Stimulated activated CD4-positive, alpha-beta T cell treated with anti-CD3 and anti-CD28 coated beads, Interleukin-15, amount 100 ng/mL, for 1 hour (primary cell): ENCODE measurements at regions not wholly inside any gene's neighbourhood (a gene's known extent, or its start where the extent isn't known, plus 50 kb on each side); places are given as distances from the start of the nearest gene placed in this dataset.

Experiments used
- DNase-seq, 2 donors: peaks; one replicate each; pipeline ENCODE4 v3.0.0-alpha.2; 2020; ENCODE audit warnings: low read depth in 1 of 2, low spot score in 1 of 2

GRCh38 chr1:112788054-112788453, 72.9 kb upstream of the PPM1J start:
- DNase-seq: no peak

DNA sequence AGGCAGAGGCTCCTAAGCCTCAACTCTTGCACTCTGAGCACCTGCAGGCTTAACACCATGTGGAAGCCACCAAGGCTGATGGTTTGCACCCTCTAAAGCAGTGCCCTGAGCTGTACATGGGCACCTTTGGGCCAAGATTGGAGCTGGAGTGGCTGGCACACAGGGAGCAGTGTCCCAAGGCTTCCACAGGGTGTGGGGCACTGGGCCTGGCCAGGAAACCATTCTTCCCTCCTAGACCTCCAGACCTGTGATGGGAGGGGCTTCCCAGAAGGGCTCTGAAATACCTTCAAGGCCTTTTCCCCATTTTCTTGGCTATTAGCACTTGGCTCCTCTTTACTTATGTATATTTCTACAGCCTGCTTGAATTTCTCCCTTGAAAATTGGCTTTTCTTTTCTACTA, 67.9 kb upstream of the PPM1J start:
- no peak for DNase-seq

DNA sequence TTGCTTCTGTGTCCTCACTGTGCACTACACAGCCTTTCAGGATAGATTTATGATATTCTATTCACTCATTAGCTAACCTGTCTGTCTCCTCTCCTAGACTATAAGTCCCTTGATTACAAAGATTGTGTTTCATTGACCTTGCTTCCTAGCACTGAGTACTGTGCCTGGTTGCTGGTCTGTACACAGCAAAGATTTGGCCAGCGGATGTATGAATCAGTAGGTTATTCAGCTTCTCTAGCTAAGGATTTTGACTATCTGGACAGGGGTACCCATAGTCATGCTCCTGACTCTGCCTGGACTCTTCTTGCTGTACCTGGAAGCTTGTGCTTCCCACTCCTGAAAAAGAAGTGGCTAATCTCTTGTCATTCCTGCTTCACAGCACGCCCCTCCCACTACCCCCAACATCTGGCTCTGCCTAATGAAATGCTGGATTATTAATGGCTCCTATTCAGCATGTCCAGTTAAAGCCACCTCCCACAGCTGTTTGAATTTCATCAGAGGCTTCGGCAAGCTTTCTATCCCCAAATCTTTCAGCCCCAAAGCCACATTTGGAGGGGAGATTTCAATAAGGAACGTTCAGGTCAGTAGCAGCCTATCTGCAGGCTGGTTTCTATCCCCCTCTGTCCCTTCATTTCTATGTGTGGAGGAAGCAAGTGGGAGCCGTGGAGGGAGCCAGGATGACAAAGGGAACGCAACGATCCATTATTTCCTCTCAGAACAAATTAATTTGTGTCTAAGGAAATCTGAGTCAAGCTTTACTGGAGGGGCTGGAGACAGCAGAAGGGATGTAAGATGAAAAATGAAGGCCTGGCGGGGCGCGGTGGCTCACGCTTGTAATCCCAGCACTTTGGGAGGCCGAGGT, 64.8 kb upstream of the PPM1J start:
- no peak for DNase-seq

DNA sequence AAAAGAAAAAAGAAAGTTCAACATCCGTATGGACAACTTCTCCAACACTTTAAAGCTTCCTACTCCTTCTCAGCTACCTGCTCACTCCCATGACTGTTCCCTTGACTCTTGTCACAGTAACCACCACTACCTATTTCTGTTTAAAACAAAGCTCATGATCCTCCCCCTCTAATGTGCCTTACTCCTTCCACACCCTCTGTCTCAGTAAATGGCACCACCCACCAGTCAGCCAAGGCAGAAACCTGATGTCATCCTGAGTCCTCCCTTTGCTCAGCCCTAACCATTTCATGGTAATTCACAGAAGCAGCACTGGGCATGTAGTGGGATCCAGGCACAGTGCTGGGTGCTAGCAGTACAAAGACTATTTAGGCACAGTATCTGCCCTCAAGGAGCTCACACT, 63.0 kb upstream of the PPM1J start:
- DNase-seq: no peak

- no peak for DNase-seq
Observed at GRCh38 chr1:112776688-112777087, 61.6 kb upstream of the PPM1J start.

DNA sequence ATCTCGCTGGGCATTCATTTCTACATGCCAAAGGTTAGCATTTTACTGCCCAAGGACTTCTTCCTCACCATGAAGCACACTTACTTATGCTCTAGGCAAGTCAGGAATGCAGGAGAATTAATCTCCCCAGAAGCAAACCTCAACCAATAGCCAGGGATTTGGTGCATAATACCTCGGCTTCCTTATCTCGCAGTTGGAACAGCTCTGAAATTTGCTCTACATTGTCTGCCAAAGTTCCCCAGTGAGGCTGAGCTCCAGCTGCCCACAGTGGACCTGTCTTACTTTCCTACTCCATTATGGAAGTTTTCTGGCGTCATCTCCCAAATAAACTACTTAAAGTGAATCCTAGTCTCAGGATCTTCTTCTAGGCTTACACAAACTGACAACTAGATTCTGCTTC, 57.6 kb upstream of the PPM1J start:
- DNase-seq: no peak

DNA sequence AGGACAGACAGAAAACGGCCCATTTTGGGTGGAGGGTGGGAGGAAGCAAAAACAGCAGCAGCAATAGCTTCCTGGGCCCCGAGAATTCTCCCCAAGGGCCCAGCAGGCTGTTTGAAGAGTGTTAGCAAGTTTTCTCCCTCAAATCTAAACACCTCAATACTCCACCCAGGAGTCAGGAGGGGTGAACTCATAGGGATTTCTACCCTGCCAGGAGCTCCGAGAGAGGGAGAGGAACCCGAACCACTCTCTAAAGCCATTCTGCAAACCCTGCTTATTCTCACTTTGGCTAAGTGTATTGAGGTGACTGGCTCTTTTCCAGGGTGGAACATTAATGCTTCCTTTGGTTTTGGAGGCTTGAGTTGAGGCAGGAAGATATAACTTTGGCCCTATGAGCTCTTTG, 55.6 kb upstream of the PPM1J start:
- no peak for DNase-seq

DNA sequence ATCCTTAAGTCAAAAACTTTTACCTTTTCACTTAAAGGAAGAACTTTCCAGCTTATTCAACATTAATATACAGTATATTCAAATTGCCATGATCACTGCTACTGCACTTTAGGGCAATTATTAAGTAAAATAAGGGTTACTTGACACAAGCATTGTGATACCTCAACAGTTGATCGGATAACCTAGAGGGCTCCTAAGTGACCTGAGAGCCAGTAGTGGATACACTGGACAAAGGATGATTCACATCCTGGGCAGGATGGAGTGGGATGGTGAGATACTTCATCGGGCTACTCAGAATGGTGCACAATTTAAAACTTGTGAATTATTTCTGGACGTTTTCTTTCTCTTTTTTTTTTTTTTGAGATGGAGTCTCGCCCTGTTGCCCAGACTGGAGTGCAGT, 54.5 kb upstream of the PPM1J start:
- no peak for DNase-seq

GRCh38 chr1:112767646-112768045, 52.5 kb upstream of the PPM1J start:
- no peak for DNase-seq
